Breast epithelium (tissue), 4 donors: ENCODE measurements at regions not wholly inside any gene's neighbourhood (a gene's known extent, or its start where the extent isn't known, plus 50 kb on each side); places are given as distances from the start of the nearest gene placed in this dataset.

Experiments used
- DNase-seq, 2 donors: peaks; one replicate each; pipeline ENCODE4 v3.0.0-alpha.2; 2019; ENCODE audit warnings: low spot score in 2 of 2
- H3K27ac ChIP-seq, 2 donors: fragments of 200-600 bp; sonication (generic) in 1 of 2; one replicate each; pipeline ENCODE4 v1.5.1; 2016 to 2019; ENCODE audit warnings: mild to moderate bottlenecking in 1 of 2
- H3K27me3 ChIP-seq, 2 donors: fragments of 200-600 bp; sonication (generic) in 1 of 2; one replicate each; pipeline versions ENCODE4 v1.5.1 to v1.6.0; 2017 to 2019; ENCODE audit warnings: control low read depth in 1 of 2, mild to moderate bottlenecking in 1 of 2
- H3K36me3 ChIP-seq: fragments of 200-600 bp; one replicate; pipeline ENCODE4 v1.5.1; 2019
- H3K4me1 ChIP-seq, 2 donors: fragments of 200-600 bp; sonication (generic); one replicate each; pipeline ENCODE4 v1.5.1; 2016 to 2019; ENCODE audit warnings: control low read depth in 1 of 2
- H3K4me3 ChIP-seq, 3 donors: fragments of 200-600 bp; sonication (generic); 1 replicate in 2 of 3; 2 replicates in 1 of 3; pipeline ENCODE4 v1.5.1; 2016 to 2019; ENCODE audit warnings: mild to moderate bottlenecking in 3 of 3, moderate library complexity in 2 of 3
- H3K9me3 ChIP-seq, 2 donors: fragments of 200-600 bp; sonication (generic) in 1 of 2; one replicate each; pipeline ENCODE4 v1.5.1; 2016 to 2019; ENCODE audit warnings: control low read depth in 1 of 2
- CTCF ChIP-seq, 3 donors: fragments of 450-650 bp; IDR thresholded peaks; one replicate each; pipeline ENCODE4 v1.5.1; 2016 to 2017; ENCODE audit warnings: antibody characterized with exemption in 3 of 3, mild to moderate bottlenecking in 3 of 3, moderate library complexity in 3 of 3
- POLR2A ChIP-seq: fragments of 450-650 bp; IDR thresholded peaks from one replicate; pipeline ENCODE4 v1.6.1; 2016; ENCODE audit warnings: antibody characterized with exemption, mild to moderate bottlenecking, moderate library complexity
- POLR2AphosphoS5 ChIP-seq, 3 donors: sonication (generic); formaldehyde crosslinking; IDR thresholded peaks; one replicate each; pipeline ENCODE4 v1.6.1; 2017; ENCODE audit warnings: antibody characterized with exemption in 3 of 3
- intact Hi-C: fragments of 100-400 bp; cut with DNase I; formaldehyde crosslinking; loops from one replicate; pipeline ENCODE4 v1.15.1; 2023; ENCODE audit warnings: low total_unique reads

- Histone ChIP-seq H3K27me3 (no peaks in the 10 kb centered on the region), H3K9me3 (no peaks in the 10 kb centered on the region), H3K4me1 (no peaks in the 10 kb centered on the region), H3K27ac (no peak overlapping the region), H3K4me3 (no peak overlapping the region), H3K36me3 (no peaks in the 10 kb centered on the region)
- no peak for DNase-seq
- TF ChIP-seq CTCF (IDR thresholded peaks at IDR 0.05) = no peak
- TF ChIP-seq POLR2A = no peak
- no peak for TF ChIP-seq POLR2AphosphoS5 (IDR thresholded peaks at IDR 0.05)
- intact Hi-C loops = no loop called here
Observed at GRCh38 chr4:19721587-19721986, 530.1 kb upstream of the SLIT2 start.

- TF ChIP-seq CTCF (IDR thresholded peaks at IDR 0.05) (no peak), POLR2A (no peak), POLR2AphosphoS5 (IDR thresholded peaks at IDR 0.05) (no peak)
- H3K9me3 ChIP-seq = no peaks in the 10 kb centered on the region
- intact Hi-C loops = no loop called here
- no peak overlapping the region for H3K4me3 ChIP-seq
- H3K4me1 ChIP-seq = no peaks in the 10 kb centered on the region
- H3K36me3 ChIP-seq = no peaks in the 10 kb centered on the region
- H3K27me3 ChIP-seq = no peaks in the 10 kb centered on the region
- DNase-seq = no peak
- H3K27ac ChIP-seq = no peak overlapping the region
Observed at GRCh38 chr4:19720610-19721009, 531.1 kb upstream of the SLIT2 start.

- H3K9me3 ChIP-seq = no peaks in the 10 kb centered on the region
- no peaks in the 10 kb centered on the region for H3K4me1 ChIP-seq
- DNase-seq = no peak
- no peak overlapping the region for H3K27ac ChIP-seq
- no peak overlapping the region for H3K4me3 ChIP-seq
- intact Hi-C loops = no loop called here
- H3K36me3 ChIP-seq = no peaks in the 10 kb centered on the region
- H3K27me3 ChIP-seq = no peaks in the 10 kb centered on the region
- no peak for TF ChIP-seq CTCF (IDR thresholded peaks at IDR 0.05)
- TF ChIP-seq POLR2AphosphoS5 (IDR thresholded peaks at IDR 0.05) = no peak
- TF ChIP-seq POLR2A = no peak
Observed at GRCh38 chr4:19720190-19720589, 531.5 kb upstream of the SLIT2 start.

- no peak for DNase-seq
- Histone ChIP-seq H3K36me3 (no peaks in the 10 kb centered on the region), H3K27ac (no peak overlapping the region), H3K9me3 (no peaks in the 10 kb centered on the region), H3K27me3 (no peaks in the 10 kb centered on the region), H3K4me3 (no peak overlapping the region), H3K4me1 (no peaks in the 10 kb centered on the region)
- intact Hi-C loops = no loop called here
- TF ChIP-seq POLR2A = no peak
- no peak for TF ChIP-seq POLR2AphosphoS5 (IDR thresholded peaks at IDR 0.05)
- TF ChIP-seq CTCF (IDR thresholded peaks at IDR 0.05) = no peak
Observed at GRCh38 chr4:19711871-19712270, 539.8 kb upstream of the SLIT2 start.

GRCh38 chr4:19707876-19708275 lies 543.8 kb upstream of the SLIT2 start:
- Histone ChIP-seq H3K27me3 (no peaks in the 10 kb centered on the region), H3K27ac (no peak overlapping the region), H3K4me1 (no peaks in the 10 kb centered on the region), H3K9me3 (no peaks in the 10 kb centered on the region), H3K36me3 (no peaks in the 10 kb centered on the region), H3K4me3 (no peak overlapping the region)
- DNase-seq = no peak
- intact Hi-C loops = no loop called here
- TF ChIP-seq POLR2AphosphoS5 (IDR thresholded peaks at IDR 0.05) (no peak), POLR2A (no peak), CTCF (IDR thresholded peaks at IDR 0.05) (no peak)
